GM18909 (cell line): ENCODE measurements at regions not wholly inside any gene's neighbourhood (a gene's known extent, or its start where the extent isn't known, plus 50 kb on each side); places are given as distances from the start of the nearest gene placed in this dataset.

ENCODE experiments used
- ATAC-seq: cut with Tn5 transposase; IDR thresholded peaks from one replicate; pipeline ENCODE4 v1.9.1; 2021; ENCODE audit warnings: mild to moderate bottlenecking; ENCODE audit not compliant: unreplicated experiment, poor library complexity

- ATAC-seq = no peak
Measured at GRCh38 chr1:87754139-87754538, 425.5 kb downstream of the LMO4 start.

DNA sequence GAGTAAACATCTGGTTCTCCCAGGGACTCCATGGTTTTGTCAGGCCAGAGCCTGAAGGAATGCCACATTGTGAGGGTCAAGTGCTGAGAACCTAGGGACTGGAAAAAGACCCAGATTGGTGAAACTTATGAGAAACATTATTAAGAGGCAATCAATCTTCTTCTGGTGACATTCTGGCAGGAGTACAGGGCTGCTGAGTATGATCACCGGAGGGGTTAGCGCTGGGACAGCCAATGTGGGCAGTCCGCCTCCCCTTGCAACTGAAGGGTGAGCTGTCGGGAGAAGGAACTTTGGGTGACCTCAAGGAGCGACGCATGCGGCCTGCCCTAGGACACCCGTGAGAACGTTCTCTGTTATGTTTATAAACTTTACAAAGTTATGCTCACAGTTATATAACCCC, 429.0 kb downstream of the LMO4 start:
- no peak for ATAC-seq

DNA sequence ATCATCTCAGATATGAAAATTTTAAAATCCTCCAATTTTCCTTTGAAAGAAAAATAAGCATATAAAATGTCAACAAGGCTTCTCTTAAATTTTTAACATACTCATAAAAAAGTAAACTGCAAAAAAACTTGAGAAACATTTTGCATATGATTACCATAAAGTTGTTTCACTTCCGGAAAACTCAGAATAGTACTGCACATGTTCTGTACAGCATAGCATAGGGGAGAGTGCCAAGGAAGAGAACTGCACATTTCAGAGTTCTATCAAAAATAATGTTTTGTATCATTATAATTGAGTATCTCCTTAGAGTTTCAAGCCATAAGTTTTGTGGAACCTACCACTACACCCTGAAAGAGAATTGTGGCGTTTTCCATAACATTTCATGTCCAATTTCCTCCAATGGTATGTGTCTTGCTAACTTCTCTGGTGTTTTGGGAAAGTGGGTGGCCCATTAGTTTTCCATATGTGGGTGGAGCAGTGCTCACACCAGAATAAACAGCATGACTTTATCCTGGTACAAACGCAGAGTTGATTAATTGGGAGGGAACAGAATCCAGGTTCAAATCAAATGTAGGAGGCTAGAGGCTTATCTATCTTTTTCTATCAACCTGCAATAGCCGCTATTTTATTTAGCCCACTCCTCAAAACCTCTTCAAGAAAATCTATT, 430.9 kb downstream of the LMO4 start:
- ATAC-seq = peak; percentile 51

GRCh38 chr1:87760155-87760554, 431.5 kb downstream of the LMO4 start:
- ATAC-seq = no peak

GRCh38 chr1:87760654-87761053, 432.0 kb downstream of the LMO4 start:
- no peak for ATAC-seq

DNA sequence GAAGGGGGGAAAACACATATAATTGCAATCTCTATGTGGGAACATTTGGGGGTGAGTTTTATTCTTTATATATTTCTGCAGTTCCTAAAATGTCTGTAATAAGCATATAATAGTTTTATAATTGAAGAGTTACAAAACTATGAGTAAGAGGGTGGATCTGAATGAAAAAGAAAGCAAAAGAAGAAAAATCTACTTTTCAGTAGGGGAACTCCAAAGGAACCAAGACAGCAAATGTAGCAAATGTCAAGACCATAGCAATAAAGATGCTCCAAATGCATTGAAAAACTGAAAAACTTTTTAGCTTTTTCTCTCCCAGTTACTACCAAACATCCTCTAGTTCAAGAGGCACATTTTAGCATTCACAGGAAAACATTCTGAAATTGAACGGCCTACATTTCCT, 434.8 kb downstream of the LMO4 start:
- no peak for ATAC-seq

- no peak for ATAC-seq
Measured at GRCh38 chr1:87765057-87765680, 436.5 kb downstream of the LMO4 start.

- ATAC-seq = no peak
Measured at GRCh38 chr1:87765681-87766070, 437.0 kb downstream of the LMO4 start.

GRCh38 chr1:87766737-87767136, 438.1 kb downstream of the LMO4 start:
- no peak for ATAC-seq

DNA sequence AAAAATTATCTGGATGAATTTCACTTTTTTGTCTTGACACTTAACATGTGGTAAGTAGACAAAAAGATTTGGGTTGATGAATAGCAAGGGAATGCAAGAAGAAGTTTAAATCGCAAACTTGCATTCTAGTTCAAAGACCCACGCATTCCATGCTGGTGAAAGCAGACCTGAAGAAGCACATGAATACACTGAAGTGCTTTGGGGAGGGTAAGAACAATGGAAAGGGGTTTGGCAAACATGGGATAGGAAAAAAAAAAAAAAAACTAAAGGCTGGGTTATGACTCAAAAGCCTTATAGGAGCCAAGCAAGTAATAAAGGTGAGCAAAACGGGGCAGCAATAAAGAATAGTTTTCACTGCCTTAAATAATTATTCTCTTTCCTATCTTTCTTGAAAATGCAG, 450.2 kb downstream of the LMO4 start:
- ATAC-seq = no peak

- ATAC-seq = no peak
Measured at GRCh38 chr1:87781554-87781953, 452.9 kb downstream of the LMO4 start.

GRCh38 chr1:87783315-87783714, 454.6 kb downstream of the LMO4 start:
- no peak for ATAC-seq

DNA sequence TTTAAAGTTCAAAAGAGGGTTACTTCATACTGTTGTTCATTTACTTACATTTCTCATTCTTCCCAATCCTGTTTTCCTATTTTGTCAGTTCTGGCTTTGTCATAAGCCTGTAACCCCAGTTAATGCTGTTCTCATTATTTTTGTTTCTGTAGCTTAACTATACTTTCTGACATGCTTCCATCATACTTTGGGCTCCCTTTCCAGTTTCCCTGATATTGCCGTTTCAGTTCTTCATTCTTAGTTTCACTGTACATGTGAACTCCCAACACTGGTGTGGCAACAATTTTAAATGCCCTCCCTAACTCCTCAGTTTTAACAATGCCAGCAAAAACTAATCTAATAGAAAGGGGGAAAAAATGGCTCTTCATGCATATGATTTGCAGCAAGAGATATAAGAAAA, 456.7 kb downstream of the LMO4 start:
- no peak for ATAC-seq

- no peak for ATAC-seq
Measured at GRCh38 chr1:87786229-87786628, 457.5 kb downstream of the LMO4 start.

GRCh38 chr1:87786861-87787545, 458.3 kb downstream of the LMO4 start:
- ATAC-seq = no peak

GRCh38 chr1:87787551-87787950, 458.9 kb downstream of the LMO4 start:
- no peak for ATAC-seq

DNA sequence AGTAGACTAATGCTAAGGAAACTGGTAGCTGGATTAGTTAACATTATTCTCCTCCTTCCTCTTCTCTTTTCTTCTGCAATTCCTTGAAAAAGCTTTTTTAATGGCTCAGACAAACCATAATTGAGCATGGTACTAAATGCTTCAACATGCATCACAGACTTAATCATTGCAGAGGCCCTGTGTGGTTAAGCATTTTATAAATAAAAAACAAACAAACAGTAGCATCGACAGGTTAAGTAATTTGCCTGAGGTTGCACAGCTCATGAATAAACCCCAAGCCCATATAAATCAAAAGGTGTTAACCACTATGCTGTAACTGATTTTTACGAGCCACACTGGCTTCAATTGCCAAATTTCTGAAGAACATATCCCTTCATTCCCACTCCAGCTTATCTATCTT, 462.1 kb downstream of the LMO4 start:
- no peak for ATAC-seq

GRCh38 chr1:87791931-87792740, 463.5 kb downstream of the LMO4 start:
- ATAC-seq = no peak

DNA sequence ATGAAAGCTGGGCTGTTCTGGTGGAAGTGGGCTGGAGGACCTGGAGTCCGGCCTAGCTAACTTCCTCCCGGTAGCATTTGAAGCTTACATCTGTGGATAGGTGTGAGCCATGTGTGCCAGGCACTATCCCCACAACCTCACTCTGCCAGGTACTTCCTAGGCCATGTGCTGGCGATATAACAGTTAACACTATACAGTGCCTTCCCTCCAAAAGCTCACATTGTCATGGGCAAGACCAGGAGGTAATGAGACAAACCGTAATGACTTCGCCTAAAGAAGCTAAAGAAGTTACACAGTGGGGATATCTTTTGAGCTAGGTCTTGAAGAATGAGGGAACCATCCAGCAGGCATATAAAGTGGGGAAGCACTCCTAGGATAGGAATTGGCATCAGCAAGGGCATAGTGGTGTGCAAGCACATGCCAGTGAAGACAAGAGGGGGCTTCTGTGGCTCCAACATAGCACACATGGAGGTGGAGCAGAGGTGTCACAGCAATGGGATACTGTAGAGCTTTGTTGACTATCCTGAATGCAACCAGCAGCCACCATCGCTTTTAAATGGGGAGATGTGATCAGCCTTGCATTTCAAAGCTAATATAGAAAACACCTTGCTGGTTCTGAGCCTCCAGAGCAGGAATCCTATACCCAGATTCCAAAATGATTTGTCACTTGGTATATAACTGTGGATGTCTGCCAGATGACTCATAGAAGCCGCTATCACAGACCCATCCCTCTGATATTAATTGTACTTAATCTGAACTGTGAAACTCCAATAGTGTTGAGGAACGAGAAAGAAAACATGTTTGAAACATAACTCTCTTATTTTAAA, 466.3 kb downstream of the LMO4 start:
- ATAC-seq = no peak
